ENCODE measurements at regions not wholly inside any gene's neighbourhood (a gene's known extent, or its start where the extent isn't known, plus 50 kb on each side); places are given as distances from the start of the nearest gene placed in this dataset.
"Not testable (repeated sequence)": the region's sequence is repeated elsewhere in the genome, so short reads cannot be mapped to it uniquely, and the experiment has no call there.

DNA sequence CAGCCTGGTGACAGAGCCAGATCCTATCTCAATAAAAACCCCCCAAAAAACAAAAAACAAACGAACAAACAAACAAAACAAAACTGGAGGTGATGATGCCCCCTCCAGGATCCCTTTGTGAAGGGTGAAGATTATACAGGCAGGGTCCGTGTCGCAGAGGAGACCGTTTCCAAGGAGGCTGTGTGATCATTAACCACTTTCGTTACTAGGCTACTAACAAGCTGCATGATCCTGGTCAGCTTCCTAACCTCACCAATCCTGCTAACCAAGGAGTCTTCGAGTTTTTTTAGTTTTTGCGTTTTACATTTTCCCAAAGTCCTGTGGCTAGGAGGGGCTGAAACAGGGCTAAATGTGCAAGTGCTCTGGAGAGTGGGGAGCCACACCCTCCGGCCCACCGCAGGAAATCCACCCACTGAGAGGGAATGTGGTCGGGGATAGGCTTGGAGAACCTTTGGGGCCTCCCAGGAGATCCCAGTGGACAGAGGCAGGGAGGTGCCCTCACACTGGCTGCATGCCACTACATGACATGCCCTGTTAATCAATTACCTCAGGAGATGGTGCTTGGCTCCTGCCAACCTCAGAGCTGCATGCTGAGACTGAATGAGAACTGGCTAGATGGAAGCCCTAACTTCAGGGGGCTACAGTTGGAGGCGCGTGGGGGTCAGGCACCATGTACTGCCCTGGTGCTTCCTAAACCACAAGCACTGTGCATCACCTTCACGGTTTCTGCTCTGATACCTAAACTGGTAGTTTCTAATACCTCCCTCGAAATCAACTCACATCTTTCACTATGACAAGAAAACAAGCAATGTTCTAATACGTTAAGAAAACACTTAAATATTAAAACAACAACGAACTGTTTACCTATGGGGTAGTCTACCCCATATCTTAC lies 67.5 kb upstream of the RGPD5 start (continued):
- TF ChIP-seq NFATC4 (CRISPR knock-in tag; IDR thresholded peaks at IDR 0.05) (no peak), CBFB (CRISPR knock-in tag; IDR thresholded peaks at IDR 0.05; ENCODE audit: low read depth) (no peak), ZNF416 (CRISPR knock-in tag; IDR thresholded peaks at IDR 0.05) (no peak)
- TF ChIP-seq, protein P1, sequence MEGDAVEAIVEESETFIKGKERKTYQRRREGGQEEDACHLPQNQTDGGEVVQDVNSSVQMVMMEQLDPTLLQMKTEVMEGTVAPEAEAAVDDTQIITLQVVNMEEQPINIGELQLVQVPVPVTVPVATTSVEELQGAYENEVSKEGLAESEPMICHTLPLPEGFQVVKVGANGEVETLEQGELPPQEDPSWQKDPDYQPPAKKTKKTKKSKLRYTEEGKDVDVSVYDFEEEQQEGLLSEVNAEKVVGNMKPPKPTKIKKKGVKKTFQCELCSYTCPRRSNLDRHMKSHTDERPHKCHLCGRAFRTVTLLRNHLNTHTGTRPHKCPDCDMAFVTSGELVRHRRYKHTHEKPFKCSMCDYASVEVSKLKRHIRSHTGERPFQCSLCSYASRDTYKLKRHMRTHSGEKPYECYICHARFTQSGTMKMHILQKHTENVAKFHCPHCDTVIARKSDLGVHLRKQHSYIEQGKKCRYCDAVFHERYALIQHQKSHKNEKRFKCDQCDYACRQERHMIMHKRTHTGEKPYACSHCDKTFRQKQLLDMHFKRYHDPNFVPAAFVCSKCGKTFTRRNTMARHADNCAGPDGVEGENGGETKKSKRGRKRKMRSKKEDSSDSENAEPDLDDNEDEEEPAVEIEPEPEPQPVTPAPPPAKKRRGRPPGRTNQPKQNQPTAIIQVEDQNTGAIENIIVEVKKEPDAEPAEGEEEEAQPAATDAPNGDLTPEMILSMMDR (IDR thresholded peaks at IDR 0.05), result no peak

DNA sequence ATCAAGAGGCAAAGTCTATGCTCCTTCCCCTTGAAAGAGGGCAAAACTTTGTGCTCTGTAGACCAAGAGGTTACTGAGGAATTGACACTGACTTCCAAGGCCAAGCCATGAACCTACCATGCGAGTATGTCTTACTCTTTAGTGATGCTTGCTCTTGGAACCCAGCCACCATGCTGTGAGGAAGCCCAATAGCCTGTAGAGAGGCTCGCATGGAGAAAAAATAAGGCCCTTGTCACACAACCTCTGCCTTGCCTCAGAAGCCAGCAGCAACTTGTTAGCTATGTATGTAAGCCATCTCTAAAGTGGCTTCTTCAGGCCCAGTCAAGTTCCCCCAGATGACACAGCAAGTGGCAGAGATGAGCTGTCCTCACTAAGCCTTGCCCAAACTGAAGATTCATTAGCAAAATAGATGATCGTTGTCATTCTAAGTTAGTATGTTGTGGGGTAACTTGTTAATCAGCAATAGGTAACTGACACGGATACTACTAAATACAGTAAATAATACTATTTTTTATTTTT lies 66.1 kb upstream of the RGPD5 start:
- H3K36me3 Mint-ChIP-seq, result no peaks in the 10 kb centered on the region
- CTCF ChIA-PET, result interaction anchor here (0.6 kb wide), 1 partner anchor 599 kb away, joined by 3 read pairs; the partner anchor contains the start of gene SH3RF3
- no peak for ATAC-seq
- no peak for DNase-seq (ENCODE audit: low spot score)
- H3K27ac Mint-ChIP-seq, result no peak overlapping the region
- no peak overlapping the region for H3K4me3 Mint-ChIP-seq
- H3K9me3 Mint-ChIP-seq, result peaks cover 8% of the 10 kb centered on the region
- no peaks in the 10 kb centered on the region for H3K4me1 Mint-ChIP-seq
- POLR2A ChIA-PET, result no interaction called here
- H3K27me3 Mint-ChIP-seq (ENCODE audit: low read depth), result no peaks in the 10 kb centered on the region; the same call in 1 of the 2 replicates
- TF ChIP-seq SP1 (CRISPR knock-in tag; conservative IDR thresholded peaks at IDR 0.05), result no peak
- TF ChIP-seq, protein P2, sequence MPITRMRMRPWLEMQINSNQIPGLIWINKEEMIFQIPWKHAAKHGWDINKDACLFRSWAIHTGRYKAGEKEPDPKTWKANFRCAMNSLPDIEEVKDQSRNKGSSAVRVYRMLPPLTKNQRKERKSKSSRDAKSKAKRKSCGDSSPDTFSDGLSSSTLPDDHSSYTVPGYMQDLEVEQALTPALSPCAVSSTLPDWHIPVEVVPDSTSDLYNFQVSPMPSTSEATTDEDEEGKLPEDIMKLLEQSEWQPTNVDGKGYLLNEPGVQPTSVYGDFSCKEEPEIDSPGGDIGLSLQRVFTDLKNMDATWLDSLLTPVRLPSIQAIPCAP (CRISPR knock-in tag; IDR thresholded peaks at IDR 0.05), result no peak
- TF ChIP-seq, protein P3, sequence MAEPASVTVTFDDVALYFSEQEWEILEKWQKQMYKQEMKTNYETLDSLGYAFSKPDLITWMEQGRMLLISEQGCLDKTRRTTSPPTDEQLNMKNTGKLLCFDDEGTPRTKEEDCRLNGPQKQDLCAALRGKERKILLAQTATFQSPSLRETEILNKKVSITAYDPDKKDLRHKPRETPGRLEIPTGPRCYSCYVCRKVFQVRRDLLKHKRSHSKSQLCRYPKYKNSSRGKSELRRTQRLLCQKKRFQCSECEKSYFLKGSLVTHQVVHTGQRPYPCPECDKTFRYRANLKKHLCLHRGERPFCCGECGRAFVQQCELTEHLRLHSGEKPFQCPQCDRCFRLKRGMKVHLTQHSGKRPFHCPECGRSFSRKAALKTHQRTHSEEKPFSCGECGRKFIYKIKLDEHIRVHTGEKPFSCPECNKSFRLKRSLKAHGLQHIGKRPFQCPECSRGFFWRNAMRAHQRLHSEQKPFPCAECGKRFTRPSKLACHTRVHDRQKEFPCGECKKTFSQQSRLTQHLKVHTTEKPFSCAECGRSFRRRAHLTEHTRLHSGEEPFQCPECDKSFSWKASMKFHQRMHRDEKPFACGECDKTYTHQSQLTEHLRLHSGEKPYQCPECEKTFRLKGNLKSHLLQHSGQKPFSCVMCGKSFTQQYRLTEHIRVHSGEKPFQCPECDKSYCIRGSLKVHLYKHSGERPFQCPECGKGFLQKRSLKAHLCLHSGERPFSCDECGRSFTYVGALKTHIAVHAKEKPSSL (CRISPR knock-in tag; conservative IDR thresholded peaks at IDR 0.05), result no peak
- TF ChIP-seq, protein P4, sequence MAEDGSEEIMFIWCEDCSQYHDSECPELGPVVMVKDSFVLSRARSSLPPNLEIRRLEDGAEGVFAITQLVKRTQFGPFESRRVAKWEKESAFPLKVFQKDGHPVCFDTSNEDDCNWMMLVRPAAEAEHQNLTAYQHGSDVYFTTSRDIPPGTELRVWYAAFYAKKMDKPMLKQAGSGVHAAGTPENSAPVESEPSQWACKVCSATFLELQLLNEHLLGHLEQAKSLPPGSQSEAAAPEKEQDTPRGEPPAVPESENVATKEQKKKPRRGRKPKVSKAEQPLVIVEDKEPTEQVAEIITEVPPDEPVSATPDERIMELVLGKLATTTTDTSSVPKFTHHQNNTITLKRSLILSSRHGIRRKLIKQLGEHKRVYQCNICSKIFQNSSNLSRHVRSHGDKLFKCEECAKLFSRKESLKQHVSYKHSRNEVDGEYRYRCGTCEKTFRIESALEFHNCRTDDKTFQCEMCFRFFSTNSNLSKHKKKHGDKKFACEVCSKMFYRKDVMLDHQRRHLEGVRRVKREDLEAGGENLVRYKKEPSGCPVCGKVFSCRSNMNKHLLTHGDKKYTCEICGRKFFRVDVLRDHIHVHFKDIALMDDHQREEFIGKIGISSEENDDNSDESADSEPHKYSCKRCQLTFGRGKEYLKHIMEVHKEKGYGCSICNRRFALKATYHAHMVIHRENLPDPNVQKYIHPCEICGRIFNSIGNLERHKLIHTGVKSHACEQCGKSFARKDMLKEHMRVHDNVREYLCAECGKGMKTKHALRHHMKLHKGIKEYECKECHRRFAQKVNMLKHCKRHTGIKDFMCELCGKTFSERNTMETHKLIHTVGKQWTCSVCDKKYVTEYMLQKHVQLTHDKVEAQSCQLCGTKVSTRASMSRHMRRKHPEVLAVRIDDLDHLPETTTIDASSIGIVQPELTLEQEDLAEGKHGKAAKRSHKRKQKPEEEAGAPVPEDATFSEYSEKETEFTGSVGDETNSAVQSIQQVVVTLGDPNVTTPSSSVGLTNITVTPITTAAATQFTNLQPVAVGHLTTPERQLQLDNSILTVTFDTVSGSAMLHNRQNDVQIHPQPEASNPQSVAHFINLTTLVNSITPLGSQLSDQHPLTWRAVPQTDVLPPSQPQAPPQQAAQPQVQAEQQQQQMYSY (CRISPR knock-in tag; IDR thresholded peaks at IDR 0.05), result no peak
- TF ChIP-seq CREB1 (CRISPR knock-in tag; IDR thresholded peaks at IDR 0.05), result no peak
- TF ChIP-seq ZNF219 (CRISPR knock-in tag; IDR thresholded peaks at IDR 0.05; ENCODE audit: borderline replicate concordance), result no peak
- TF ChIP-seq ZNF671 (CRISPR knock-in tag; IDR thresholded peaks at IDR 0.05), result no peak
- TF ChIP-seq SOX15 (CRISPR knock-in tag; IDR thresholded peaks at IDR 0.05), result no peak
- TF ChIP-seq, protein P5, sequence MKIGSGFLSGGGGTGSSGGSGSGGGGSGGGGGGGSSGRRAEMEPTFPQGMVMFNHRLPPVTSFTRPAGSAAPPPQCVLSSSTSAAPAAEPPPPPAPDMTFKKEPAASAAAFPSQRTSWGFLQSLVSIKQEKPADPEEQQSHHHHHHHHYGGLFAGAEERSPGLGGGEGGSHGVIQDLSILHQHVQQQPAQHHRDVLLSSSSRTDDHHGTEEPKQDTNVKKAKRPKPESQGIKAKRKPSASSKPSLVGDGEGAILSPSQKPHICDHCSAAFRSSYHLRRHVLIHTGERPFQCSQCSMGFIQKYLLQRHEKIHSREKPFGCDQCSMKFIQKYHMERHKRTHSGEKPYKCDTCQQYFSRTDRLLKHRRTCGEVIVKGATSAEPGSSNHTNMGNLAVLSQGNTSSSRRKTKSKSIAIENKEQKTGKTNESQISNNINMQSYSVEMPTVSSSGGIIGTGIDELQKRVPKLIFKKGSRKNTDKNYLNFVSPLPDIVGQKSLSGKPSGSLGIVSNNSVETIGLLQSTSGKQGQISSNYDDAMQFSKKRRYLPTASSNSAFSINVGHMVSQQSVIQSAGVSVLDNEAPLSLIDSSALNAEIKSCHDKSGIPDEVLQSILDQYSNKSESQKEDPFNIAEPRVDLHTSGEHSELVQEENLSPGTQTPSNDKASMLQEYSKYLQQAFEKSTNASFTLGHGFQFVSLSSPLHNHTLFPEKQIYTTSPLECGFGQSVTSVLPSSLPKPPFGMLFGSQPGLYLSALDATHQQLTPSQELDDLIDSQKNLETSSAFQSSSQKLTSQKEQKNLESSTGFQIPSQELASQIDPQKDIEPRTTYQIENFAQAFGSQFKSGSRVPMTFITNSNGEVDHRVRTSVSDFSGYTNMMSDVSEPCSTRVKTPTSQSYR (CRISPR knock-in tag; IDR thresholded peaks at IDR 0.05), result no peak
- TF ChIP-seq FOXP1 (CRISPR knock-in tag; IDR thresholded peaks at IDR 0.05; ENCODE audit: borderline replicate concordance), result no peak

DNA sequence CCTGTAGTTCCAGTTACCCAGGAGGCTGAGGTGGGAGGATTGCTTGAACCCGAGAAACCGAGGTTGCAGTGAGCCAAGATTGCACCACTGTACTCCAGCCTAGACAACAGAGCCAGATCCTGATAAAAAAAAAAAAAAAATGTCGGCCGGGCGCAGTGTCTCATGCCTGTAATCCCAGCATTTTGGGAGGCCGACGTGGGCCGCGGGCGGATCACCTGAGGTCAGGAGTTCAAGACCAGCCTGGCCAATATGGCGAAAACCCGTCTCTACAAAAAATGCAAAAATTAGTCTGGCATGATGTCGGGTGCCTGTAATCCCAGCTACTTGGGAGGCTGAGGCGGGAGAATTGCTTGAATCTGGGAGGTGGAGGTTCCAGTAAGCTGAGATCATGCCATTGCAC lies 60.4 kb upstream of the RGPD5 start:
- H3K27ac Mint-ChIP-seq; H3K27me3 Mint-ChIP-seq (ENCODE audit: low read depth); POLR2A ChIA-PET; ATAC-seq; DNase-seq (ENCODE audit: low spot score); H3K4me1 Mint-ChIP-seq; H3K9me3 Mint-ChIP-seq; H3K4me3 Mint-ChIP-seq; CTCF ChIA-PET; H3K36me3 Mint-ChIP-seq: not testable (repeated sequence)
